ENCODE measurements at regions not wholly inside any gene's neighbourhood (a gene's known extent, or its start where the extent isn't known, plus 50 kb on each side); places are given as distances from the start of the nearest gene placed in this dataset.

- 94% methylated on average over 6 of the region's 6 CpGs for WGBS (ENCODE audit: low lambda C conversion rate, missing lambda C conversion rate)
Observed at GRCh38 chr13:82294226-82294625, 1588.0 kb downstream of the SLITRK1 start.

GRCh38 chr13:82292334-82292733, 1589.9 kb downstream of the SLITRK1 start:
- 73% methylated on average over 2 of the region's 2 CpGs for WGBS (ENCODE audit: low lambda C conversion rate, missing lambda C conversion rate)
- Histone ChIP-seq H3K27ac (no peak overlapping the region), H3K79me2 (no peaks in the 10 kb centered on the region), H3K4me2 (no peak overlapping the region), H3K9me2 (replicated peaks; ENCODE audit: insufficient read depth) (no peaks in the 10 kb centered on the region), H3K27me3 (no peaks in the 10 kb centered on the region), H3K4me1 (ENCODE audit: insufficient read depth) (no peaks in the 10 kb centered on the region), H3K36me3 (replicated peaks; ENCODE audit: insufficient read depth, low read depth) (no peaks in the 10 kb centered on the region), H2AFZ (no peak overlapping the region), H4K20me1 (ENCODE audit: insufficient read depth, poor library complexity, severe bottlenecking) (no peaks in the 10 kb centered on the region), H3K9me3 (ENCODE audit: low read depth) (no peaks in the 10 kb centered on the region), H3K4me3 (no peak overlapping the region)
- DNase-seq (ENCODE audit: low spot score): no peak
- no peak for TF ChIP-seq CTCF (IDR thresholded peaks at IDR 0.05; ENCODE audit: poor library complexity)
- no peak for TF ChIP-seq EZH2 (IDR thresholded peaks at IDR 0.05; ENCODE audit: borderline replicate concordance)
- no peak for TF ChIP-seq EZH2phosphoT487 (IDR thresholded peaks at IDR 0.05; ENCODE audit: low read depth, severe bottlenecking, unreplicated experiment)

More at GRCh38 chr13:82294226-82294625, 1588.0 kb downstream of the SLITRK1 start:
- no peak for TF ChIP-seq EZH2 (IDR thresholded peaks at IDR 0.05; ENCODE audit: borderline replicate concordance)
- Histone ChIP-seq H2AFZ (no peak overlapping the region), H3K79me2 (no peaks in the 10 kb centered on the region), H3K9me2 (replicated peaks; ENCODE audit: insufficient read depth) (no peaks in the 10 kb centered on the region), H3K27ac (no peak overlapping the region), H3K4me1 (ENCODE audit: insufficient read depth) (no peaks in the 10 kb centered on the region), H3K27me3 (no peaks in the 10 kb centered on the region), H3K9me3 (ENCODE audit: low read depth) (no peaks in the 10 kb centered on the region), H3K4me2 (no peak overlapping the region), H4K20me1 (ENCODE audit: insufficient read depth, poor library complexity, severe bottlenecking) (no peaks in the 10 kb centered on the region), H3K4me3 (no peak overlapping the region), H3K36me3 (replicated peaks; ENCODE audit: insufficient read depth, low read depth) (no peaks in the 10 kb centered on the region)
- DNase-seq (ENCODE audit: low spot score): no peak

GRCh38 chr13:82291852-82292251, 1590.4 kb downstream of the SLITRK1 start:
- WGBS (ENCODE audit: low lambda C conversion rate, missing lambda C conversion rate): 87% methylated on average over 3 of the region's 3 CpGs

DNA sequence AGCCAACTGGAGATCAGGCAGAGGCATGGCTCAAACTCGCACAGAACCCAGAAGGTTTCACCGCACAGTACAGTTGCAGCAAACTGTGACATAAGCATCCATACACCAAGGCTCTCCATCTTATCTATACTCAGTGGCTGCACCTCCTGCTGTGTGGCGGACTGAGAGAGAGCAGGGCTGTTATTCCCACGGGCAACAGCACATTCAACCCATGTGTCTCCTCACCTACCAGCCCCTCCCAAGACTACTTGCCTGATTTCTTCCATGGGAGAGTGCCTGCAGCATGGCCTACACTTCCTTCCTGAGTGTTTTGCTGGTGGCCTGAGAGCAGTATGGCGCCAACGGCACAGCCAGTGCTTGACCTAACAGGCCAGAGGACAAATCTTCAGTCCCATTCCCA, 1606.6 kb downstream of the SLITRK1 start:
- WGBS (ENCODE audit: low lambda C conversion rate, missing lambda C conversion rate): 91% methylated on average over 6 of the region's 6 CpGs
- Histone ChIP-seq H3K9me3 (ENCODE audit: low read depth) (no peaks in the 10 kb centered on the region), H2AFZ (no peak overlapping the region), H3K4me1 (ENCODE audit: insufficient read depth) (no peaks in the 10 kb centered on the region), H3K36me3 (replicated peaks; ENCODE audit: insufficient read depth, low read depth) (no peaks in the 10 kb centered on the region), H3K27ac (no peak overlapping the region), H3K27me3 (no peaks in the 10 kb centered on the region), H4K20me1 (ENCODE audit: insufficient read depth, poor library complexity, severe bottlenecking) (no peaks in the 10 kb centered on the region), H3K79me2 (no peaks in the 10 kb centered on the region), H3K4me3 (no peak overlapping the region), H3K9me2 (replicated peaks; ENCODE audit: insufficient read depth) (no peaks in the 10 kb centered on the region), H3K4me2 (no peak overlapping the region)
- no peak for DNase-seq (ENCODE audit: low spot score)
- TF ChIP-seq CTCF (IDR thresholded peaks at IDR 0.05; ENCODE audit: poor library complexity) (no peak), EZH2phosphoT487 (IDR thresholded peaks at IDR 0.05; ENCODE audit: low read depth, severe bottlenecking, unreplicated experiment) (no peak), EZH2 (IDR thresholded peaks at IDR 0.05; ENCODE audit: borderline replicate concordance) (no peak)

More at GRCh38 chr13:82291852-82292251, 1590.4 kb downstream of the SLITRK1 start:
- Histone ChIP-seq H3K27ac (no peak overlapping the region), H2AFZ (no peak overlapping the region), H3K4me3 (no peak overlapping the region), H3K9me2 (replicated peaks; ENCODE audit: insufficient read depth) (no peaks in the 10 kb centered on the region), H3K4me2 (no peak overlapping the region), H3K4me1 (ENCODE audit: insufficient read depth) (no peaks in the 10 kb centered on the region), H3K27me3 (no peaks in the 10 kb centered on the region), H4K20me1 (ENCODE audit: insufficient read depth, poor library complexity, severe bottlenecking) (no peaks in the 10 kb centered on the region), H3K9me3 (ENCODE audit: low read depth) (no peaks in the 10 kb centered on the region), H3K79me2 (no peaks in the 10 kb centered on the region), H3K36me3 (replicated peaks; ENCODE audit: insufficient read depth, low read depth) (no peaks in the 10 kb centered on the region)
- no peak for DNase-seq (ENCODE audit: low spot score)
- TF ChIP-seq CTCF (IDR thresholded peaks at IDR 0.05; ENCODE audit: poor library complexity) (no peak), EZH2phosphoT487 (IDR thresholded peaks at IDR 0.05; ENCODE audit: low read depth, severe bottlenecking, unreplicated experiment) (no peak), EZH2 (IDR thresholded peaks at IDR 0.05; ENCODE audit: borderline replicate concordance) (no peak)

All from hepatocyte (in vitro differentiated cells).